ENCODE measurements at regions not wholly inside any gene's neighbourhood (a gene's known extent, or its start where the extent isn't known, plus 50 kb on each side); places are given as distances from the start of the nearest gene placed in this dataset.

DNA sequence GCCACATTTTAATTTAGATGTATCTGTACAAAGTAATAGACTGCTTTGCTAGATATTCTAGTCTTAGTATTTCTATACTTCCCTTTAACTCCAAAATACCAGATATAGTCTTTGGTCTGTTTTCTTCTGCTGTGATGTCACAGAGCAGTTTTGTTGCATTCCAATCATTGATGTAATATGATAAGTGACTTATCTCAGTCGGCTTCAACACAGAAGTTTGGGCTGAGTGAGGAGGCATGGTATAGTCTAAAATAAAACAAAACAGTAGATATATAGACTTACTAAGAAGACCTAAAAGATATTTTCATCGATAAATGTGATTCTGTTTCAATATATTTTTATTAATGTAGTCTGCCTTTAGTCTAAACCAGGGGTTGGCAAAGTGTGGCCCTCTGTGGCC, 169.9 kb downstream of the DCK start:
- H3K4me1 ChIP-seq (ENCODE audit: insufficient read depth) = no peaks in the 10 kb centered on the region
- H4K20me1 ChIP-seq (ENCODE audit: insufficient read depth, poor library complexity, severe bottlenecking) = no peaks in the 10 kb centered on the region
- no peaks in the 10 kb centered on the region for H3K9me3 ChIP-seq (ENCODE audit: low read depth)
- no peaks in the 10 kb centered on the region for H3K9me2 ChIP-seq (replicated peaks; ENCODE audit: insufficient read depth)
- no peak for TF ChIP-seq EZH2 (IDR thresholded peaks at IDR 0.05; ENCODE audit: borderline replicate concordance)
- no peak for TF ChIP-seq EZH2phosphoT487 (IDR thresholded peaks at IDR 0.05; ENCODE audit: low read depth, severe bottlenecking, unreplicated experiment)
- no peak for TF ChIP-seq CTCF (IDR thresholded peaks at IDR 0.05; ENCODE audit: poor library complexity)
- no peaks in the 10 kb centered on the region for H3K27me3 ChIP-seq
- DNase-seq (ENCODE audit: low spot score) = no peak
- WGBS (ENCODE audit: low lambda C conversion rate, missing lambda C conversion rate) = 46% methylated on average over 2 of the region's 2 CpGs
- no peak overlapping the region for H3K4me3 ChIP-seq
- H3K27ac ChIP-seq = no peak overlapping the region
- no peaks in the 10 kb centered on the region for H3K36me3 ChIP-seq (replicated peaks; ENCODE audit: insufficient read depth, low read depth)
- no peaks in the 10 kb centered on the region for H3K79me2 ChIP-seq
- H2AFZ ChIP-seq = no peak overlapping the region
- H3K4me2 ChIP-seq = no peak overlapping the region

GRCh38 chr4:71167083-71167482, 171.7 kb upstream of the SLC4A4 start:
- WGBS (ENCODE audit: low lambda C conversion rate, missing lambda C conversion rate) = 94% methylated on average over 3 of the region's 3 CpGs

GRCh38 chr4:71171592-71171991, 167.2 kb upstream of the SLC4A4 start:
- TF ChIP-seq CTCF (IDR thresholded peaks at IDR 0.05; ENCODE audit: poor library complexity) = no peak
- TF ChIP-seq EZH2 (IDR thresholded peaks at IDR 0.05; ENCODE audit: borderline replicate concordance) = no peak
- TF ChIP-seq EZH2phosphoT487 (IDR thresholded peaks at IDR 0.05; ENCODE audit: low read depth, severe bottlenecking, unreplicated experiment) = no peak
- Histone ChIP-seq H3K27me3 (no peaks in the 10 kb centered on the region), H3K9me2 (replicated peaks; ENCODE audit: insufficient read depth) (no peaks in the 10 kb centered on the region), H3K4me3 (no peak overlapping the region), H3K4me2 (no peak overlapping the region), H3K36me3 (replicated peaks; ENCODE audit: insufficient read depth, low read depth) (no peaks in the 10 kb centered on the region), H4K20me1 (ENCODE audit: insufficient read depth, poor library complexity, severe bottlenecking) (no peaks in the 10 kb centered on the region), H3K79me2 (no peaks in the 10 kb centered on the region), H3K27ac (no peak overlapping the region), H3K9me3 (ENCODE audit: low read depth) (no peaks in the 10 kb centered on the region), H2AFZ (no peak overlapping the region), H3K4me1 (ENCODE audit: insufficient read depth) (no peaks in the 10 kb centered on the region)
- WGBS (ENCODE audit: low lambda C conversion rate, missing lambda C conversion rate) = 100% methylated on average over 2 of the region's 2 CpGs
- no peak for DNase-seq (ENCODE audit: low spot score)

More at GRCh38 chr4:71167083-71167482, 171.7 kb upstream of the SLC4A4 start:
- Histone ChIP-seq H3K4me2 (no peak overlapping the region), H3K9me2 (replicated peaks; ENCODE audit: insufficient read depth) (no peaks in the 10 kb centered on the region), H3K4me1 (ENCODE audit: insufficient read depth) (no peaks in the 10 kb centered on the region), H3K27me3 (no peaks in the 10 kb centered on the region), H4K20me1 (ENCODE audit: insufficient read depth, poor library complexity, severe bottlenecking) (no peaks in the 10 kb centered on the region), H3K9me3 (ENCODE audit: low read depth) (no peaks in the 10 kb centered on the region), H3K79me2 (no peaks in the 10 kb centered on the region), H3K36me3 (replicated peaks; ENCODE audit: insufficient read depth, low read depth) (no peaks in the 10 kb centered on the region), H2AFZ (no peak overlapping the region), H3K4me3 (no peak overlapping the region), H3K27ac (no peak overlapping the region)
- no peak for DNase-seq (ENCODE audit: low spot score)
- TF ChIP-seq EZH2phosphoT487 (IDR thresholded peaks at IDR 0.05; ENCODE audit: low read depth, severe bottlenecking, unreplicated experiment) (no peak), EZH2 (IDR thresholded peaks at IDR 0.05; ENCODE audit: borderline replicate concordance) (no peak), CTCF (IDR thresholded peaks at IDR 0.05; ENCODE audit: poor library complexity) (no peak)

- no peaks in the 10 kb centered on the region for H3K9me2 ChIP-seq (replicated peaks; ENCODE audit: insufficient read depth)
- no peak overlapping the region for H3K27ac ChIP-seq
- no peaks in the 10 kb centered on the region for H4K20me1 ChIP-seq (ENCODE audit: insufficient read depth, poor library complexity, severe bottlenecking)
- DNase-seq (ENCODE audit: low spot score) = no peak
- no peak overlapping the region for H3K4me2 ChIP-seq
- H3K4me1 ChIP-seq (ENCODE audit: insufficient read depth) = no peaks in the 10 kb centered on the region
- no peak overlapping the region for H3K4me3 ChIP-seq
- peaks cover 9% of the 10 kb centered on the region for H3K27me3 ChIP-seq
- 85% methylated on average over 1 of the region's 1 CpG for WGBS (ENCODE audit: low lambda C conversion rate, missing lambda C conversion rate)
- no peaks in the 10 kb centered on the region for H3K79me2 ChIP-seq
- TF ChIP-seq EZH2phosphoT487 (IDR thresholded peaks at IDR 0.05; ENCODE audit: low read depth, severe bottlenecking, unreplicated experiment) (no peak), CTCF (IDR thresholded peaks at IDR 0.05; ENCODE audit: poor library complexity) (no peak), EZH2 (IDR thresholded peaks at IDR 0.05; ENCODE audit: borderline replicate concordance) (no peak)
- H2AFZ ChIP-seq = no peak overlapping the region
- H3K36me3 ChIP-seq (replicated peaks; ENCODE audit: insufficient read depth, low read depth) = no peaks in the 10 kb centered on the region
- no peaks in the 10 kb centered on the region for H3K9me3 ChIP-seq (ENCODE audit: low read depth)
Measured at GRCh38 chr4:71181332-71181731, 157.5 kb upstream of the SLC4A4 start.
